ENCODE measurements at regions not wholly inside any gene's neighbourhood (a gene's known extent, or its start where the extent isn't known, plus 50 kb on each side); places are given as distances from the start of the nearest gene placed in this dataset.

DNA sequence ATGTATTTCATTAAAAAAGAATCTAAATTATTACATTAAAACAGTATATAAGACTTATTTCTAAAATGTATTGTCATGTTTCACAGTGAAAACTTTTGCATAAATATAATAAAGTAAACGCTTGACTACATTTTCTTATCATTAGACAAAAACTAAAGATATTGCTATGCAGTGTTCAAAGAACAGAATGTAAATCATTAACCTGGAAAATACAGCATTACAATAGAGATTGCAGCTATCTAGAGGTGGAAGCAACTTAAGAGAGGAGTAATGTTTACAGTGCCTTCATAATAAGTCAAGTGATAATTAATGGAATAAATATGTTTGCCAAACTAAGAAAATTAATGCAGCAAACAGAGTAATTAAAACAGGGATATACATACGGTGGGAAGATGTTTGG lies 940.9 kb downstream of the FSTL5 start:
- TF ChIP-seq, protein P1, sequence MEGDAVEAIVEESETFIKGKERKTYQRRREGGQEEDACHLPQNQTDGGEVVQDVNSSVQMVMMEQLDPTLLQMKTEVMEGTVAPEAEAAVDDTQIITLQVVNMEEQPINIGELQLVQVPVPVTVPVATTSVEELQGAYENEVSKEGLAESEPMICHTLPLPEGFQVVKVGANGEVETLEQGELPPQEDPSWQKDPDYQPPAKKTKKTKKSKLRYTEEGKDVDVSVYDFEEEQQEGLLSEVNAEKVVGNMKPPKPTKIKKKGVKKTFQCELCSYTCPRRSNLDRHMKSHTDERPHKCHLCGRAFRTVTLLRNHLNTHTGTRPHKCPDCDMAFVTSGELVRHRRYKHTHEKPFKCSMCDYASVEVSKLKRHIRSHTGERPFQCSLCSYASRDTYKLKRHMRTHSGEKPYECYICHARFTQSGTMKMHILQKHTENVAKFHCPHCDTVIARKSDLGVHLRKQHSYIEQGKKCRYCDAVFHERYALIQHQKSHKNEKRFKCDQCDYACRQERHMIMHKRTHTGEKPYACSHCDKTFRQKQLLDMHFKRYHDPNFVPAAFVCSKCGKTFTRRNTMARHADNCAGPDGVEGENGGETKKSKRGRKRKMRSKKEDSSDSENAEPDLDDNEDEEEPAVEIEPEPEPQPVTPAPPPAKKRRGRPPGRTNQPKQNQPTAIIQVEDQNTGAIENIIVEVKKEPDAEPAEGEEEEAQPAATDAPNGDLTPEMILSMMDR (IDR thresholded peaks at IDR 0.05), result no peak
- TF ChIP-seq POLR2A (IDR thresholded peaks at IDR 0.05), result no peak
- no peak for TF ChIP-seq POLR2AphosphoS5 (IDR thresholded peaks at IDR 0.05)
- TF ChIP-seq EP300 (IDR thresholded peaks at IDR 0.05), result no peak
